Raji (cell line): ENCODE measurements at regions not wholly inside any gene's neighbourhood (a gene's known extent, or its start where the extent isn't known, plus 50 kb on each side); places are given as distances from the start of the nearest gene placed in this dataset.

Source experiments
- POLR2A ChIP-seq: IDR thresholded peaks from 2 replicates; pipeline ENCODE4 v1.6.1; 2011; ENCODE audit warnings: low read depth, low read length, control low read depth; ENCODE audit not compliant: insufficient read depth

DNA sequence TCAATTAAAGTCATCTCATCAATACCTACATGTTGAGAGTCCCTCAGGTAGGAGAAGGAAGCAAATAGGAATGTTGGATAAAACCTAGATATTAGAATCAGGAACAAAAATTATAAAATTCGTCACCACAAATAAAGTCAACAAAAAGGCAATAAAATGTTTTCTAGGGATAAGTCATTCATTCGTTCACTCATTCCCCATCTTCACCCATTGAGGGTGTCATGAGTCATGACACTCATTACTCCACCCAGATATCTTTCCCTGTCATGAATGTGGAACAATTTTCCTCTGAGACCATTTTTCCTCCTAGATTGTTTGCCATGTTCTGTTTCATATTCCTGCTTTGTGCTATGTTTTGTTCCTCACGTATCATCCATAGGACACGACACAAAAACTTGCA, 50.9 kb upstream of the OLIG3 start:
- no peak for TF ChIP-seq POLR2A

DNA sequence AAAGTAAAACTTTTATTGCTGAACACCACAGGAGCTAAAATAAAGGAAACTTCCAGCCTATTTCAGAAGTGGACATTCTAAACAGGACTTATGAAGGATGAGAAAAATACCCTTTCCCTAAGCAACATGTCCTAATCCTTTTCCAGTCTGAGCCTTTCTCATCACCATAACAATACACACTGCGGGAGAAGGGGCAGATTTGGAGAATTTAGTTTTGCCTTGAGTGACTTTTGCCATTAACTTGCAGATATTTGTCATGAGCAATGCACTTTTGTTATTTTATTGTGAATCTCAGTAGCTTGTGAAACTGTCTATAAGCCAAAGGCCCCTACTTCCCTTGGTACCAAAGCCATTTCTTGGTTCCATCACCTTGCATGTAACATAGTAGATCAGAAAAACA, 53.0 kb upstream of the OLIG3 start:
- TF ChIP-seq POLR2A = no peak

DNA sequence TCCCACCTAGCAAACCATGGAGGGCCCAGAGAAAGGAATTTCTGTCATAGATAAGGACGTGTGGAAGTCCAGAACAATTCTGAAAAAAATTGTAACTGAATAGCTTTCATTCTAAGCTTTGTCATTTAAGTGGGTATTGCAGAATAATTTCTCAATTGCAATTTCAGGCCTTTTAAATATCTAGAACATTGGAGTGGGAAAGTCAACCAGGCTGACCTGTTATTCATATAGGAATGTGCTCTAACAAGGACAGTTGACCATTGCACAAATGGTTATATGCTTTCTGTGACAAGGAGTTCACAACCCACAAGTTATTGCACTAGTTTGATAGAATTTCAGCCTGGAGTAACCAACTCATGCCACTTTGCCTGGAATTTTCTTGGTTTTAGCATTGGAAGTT, 53.4 kb upstream of the OLIG3 start:
- no peak for TF ChIP-seq POLR2A

DNA sequence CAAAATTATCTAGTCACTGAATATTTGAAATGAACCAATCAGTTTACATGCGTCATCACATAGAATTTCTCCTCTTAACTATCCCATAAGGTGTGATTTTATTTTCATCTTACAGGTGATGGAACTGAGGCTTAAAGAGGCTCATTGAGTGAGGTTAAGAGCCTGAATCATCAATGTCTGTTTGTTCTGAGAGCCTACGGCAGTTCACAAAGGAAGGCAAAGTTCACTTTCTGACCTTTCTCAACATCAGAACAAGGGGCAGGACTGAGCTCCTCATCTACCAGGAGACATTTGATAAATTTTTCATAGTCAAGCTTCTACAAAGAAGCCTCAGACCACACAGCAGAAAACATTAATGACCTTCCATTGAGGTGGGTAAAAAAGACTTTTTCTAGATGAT, 54.9 kb upstream of the OLIG3 start:
- TF ChIP-seq POLR2A = no peak

DNA sequence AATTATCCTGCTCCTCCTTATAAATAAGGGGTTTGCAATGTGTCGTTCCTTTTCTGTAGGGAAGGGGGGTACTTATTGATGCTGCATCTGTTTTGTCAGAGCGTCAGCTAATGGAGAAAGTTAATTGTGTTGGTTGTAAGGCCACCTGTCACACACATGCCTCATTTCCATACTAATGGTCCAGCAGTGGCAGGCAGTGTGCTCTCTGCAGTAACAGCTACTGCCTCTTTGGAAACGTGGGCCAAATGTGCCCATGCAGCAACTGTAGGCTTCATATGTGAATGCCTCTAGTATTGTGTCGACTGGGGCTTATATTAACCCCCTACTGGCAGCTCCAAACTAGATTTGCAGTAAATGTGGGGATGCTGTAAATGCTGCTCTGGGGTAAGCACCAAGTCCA, 56.3 kb upstream of the OLIG3 start:
- no peak for TF ChIP-seq POLR2A

DNA sequence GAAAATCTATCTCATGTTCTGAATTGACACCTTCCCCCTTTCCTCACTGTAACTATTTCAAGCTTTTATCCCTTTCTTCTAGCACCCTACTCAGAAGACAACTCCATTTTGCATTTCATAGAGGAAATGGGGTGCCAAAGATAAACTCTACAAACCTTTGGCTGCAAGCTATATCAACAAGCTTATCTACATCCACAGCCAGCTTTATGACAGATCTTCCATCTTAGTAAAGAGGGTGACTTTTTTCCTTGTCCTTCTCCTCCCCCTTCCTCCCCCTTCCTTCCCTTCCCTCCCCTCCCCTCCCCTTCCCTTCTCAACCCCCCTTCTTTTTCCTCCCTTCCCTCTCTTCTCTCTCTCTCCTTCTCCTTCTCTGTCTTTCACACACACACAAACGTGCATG, 58.0 kb upstream of the OLIG3 start:
- TF ChIP-seq POLR2A = no peak

DNA sequence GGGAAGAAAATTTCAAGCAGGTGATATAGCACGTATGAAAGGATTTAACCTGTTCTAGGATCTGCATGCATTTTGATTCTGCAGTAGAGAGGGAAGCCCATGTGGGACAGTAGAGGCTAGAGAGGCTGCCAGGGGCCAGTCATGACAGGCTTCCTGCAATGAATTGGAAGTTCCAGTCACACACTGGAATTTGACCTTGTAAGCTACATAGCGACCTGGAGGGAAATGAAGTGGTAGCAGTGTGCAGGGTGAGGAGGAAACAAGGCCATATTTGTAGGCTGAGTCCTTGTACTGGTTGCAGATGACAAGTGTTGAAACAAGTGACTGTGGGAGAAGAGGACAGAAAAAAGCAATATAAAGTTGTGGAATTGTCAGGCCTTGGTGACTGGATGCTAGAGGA, 58.6 kb upstream of the OLIG3 start:
- TF ChIP-seq POLR2A = no peak

DNA sequence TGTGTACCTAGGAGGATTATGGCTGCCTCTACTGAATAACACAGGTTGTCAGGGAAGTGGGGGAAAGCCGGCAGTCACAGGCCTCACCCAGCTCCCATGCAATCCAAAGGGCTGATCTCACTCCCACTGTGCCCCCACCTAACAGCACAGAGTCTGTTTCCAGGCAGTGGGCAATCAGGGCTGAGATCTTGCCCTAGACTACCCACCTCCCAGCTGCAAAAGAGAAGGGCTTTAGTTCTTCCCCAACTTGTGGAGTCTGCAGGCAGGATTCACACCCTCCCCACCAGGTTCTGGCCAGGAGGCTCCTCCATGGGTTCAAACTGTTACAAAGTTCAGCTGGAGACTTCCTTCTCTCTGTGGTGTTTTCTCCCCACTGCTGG, 66.0 kb upstream of the OLIG3 start:
- no peak for TF ChIP-seq POLR2A

DNA sequence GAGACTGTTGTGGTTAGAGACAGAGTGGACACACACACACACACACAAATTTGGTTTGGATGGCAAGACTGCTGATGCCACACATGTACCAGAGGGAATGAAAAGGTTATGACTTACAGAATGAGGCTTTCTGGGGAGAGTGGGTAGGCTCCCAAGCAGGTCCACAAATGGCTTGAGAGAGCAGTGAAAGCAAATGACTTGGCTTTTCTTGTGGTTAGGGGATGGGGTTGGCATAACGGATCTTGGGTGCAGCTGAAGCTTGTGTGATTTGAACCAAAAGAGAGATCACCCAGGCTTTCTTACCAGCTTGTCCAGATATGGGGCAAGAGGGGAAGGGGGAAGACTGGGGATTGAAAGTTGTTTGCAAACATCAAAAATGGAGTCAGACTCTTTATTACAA, 73.9 kb upstream of the OLIG3 start:
- no peak for TF ChIP-seq POLR2A

DNA sequence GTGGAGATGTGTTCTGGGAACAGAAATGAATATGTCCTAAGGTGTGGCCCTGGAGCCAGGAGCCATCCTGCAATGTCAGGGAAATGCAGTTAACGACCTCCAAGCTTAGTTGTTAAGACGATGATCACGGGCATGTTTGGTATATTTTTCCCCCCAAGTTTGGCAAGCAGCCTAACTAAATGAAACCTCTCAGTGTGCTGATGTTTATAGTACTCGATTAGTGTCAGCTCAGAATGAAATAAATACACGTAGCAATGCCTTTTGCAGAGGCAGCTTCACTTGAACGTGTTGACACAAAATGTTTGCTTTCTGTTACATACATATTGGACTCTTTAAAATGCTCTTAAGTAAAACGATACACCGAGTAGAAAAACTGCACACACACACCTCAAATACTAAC, 76.2 kb upstream of the OLIG3 start:
- TF ChIP-seq POLR2A = no peak

DNA sequence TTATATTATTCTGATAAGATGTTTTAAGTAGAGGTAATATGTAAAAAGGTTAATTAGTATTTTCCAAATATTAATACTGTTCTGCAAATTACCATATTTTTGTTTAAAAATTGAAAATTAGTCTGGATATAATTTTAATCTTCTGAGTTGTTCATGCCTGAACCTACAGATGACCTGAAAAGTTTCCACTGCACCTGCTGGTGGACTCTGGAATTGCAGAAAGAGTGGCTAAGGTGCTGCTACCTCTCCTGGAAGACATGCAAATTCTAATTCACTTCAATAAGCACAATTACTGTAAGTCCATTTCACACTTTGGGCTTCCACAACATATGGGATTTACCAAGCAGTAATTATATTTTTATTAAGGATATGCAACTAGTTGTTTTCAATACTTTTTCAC, 77.7 kb upstream of the OLIG3 start:
- no peak for TF ChIP-seq POLR2A

DNA sequence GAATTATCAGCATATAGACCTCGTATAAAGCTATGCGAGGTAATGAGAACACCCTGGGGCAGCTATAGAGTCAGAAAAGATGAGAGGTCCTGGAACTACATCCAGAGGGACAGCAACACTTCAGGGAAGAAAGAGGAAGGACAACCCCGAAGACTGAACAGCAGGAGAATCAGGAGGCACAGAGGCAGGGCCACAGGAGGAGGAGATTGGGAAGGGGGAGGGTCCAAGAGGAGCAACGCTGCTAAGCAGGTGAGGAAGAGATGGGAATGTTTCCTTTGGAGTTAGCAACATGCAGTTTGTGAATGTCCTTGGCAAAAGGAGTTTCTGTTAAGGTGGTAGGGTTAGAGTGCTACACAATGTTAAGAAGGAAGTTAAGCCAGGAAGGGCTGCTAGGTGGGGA, 79.5 kb upstream of the OLIG3 start:
- TF ChIP-seq POLR2A = no peak

DNA sequence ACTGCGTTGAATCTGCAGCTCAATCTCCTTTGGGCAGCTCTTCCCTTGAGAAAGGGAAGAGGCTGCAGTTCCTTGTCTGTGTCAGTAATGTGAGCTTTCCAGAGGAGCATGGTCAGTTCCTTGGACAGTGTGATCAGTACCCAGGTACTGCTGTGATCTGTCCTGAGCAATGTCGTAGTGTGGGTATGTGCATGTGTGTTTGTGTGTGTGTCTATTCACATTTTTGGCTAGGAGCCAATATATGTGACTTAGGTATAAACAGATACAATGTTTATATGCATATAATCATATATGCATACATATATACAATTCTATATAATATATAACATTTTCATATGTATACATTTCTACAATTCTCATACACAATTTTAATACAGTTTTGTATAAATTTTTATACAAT, 85.4 kb upstream of the OLIG3 start:
- TF ChIP-seq POLR2A = no peak

DNA sequence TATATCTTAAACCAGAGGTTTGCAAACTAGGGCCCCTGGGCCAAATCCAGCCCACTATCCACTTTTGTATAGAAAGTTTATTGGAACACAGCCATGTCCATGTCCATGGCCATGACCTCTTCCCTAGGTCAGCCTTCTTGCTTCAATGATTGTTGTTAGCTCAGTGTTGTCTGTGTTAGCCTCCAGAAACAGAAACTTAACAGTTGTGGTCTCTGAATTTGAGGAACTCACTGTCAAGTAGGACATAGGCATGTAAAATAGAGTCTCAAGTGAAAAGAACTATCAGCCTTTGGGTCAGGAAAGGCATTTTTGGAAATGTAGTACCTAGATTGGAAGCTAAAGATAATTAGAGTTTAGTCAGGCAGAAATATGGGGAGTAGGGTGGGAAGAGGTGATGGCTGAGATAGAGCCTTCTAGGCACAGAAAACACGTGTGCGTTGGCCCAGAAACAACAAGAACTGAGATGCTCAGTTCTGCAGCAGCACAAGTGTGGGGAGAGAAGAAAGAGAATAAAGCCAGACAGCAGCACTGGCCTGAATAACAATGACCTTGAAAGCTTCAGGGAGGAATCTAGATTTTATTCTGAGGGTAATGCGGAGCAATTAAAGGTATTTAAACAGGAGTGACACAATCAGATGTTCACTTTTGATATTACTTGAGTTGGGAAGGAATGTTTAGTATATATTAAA, 87.0 kb upstream of the OLIG3 start:
- no peak for TF ChIP-seq POLR2A

DNA sequence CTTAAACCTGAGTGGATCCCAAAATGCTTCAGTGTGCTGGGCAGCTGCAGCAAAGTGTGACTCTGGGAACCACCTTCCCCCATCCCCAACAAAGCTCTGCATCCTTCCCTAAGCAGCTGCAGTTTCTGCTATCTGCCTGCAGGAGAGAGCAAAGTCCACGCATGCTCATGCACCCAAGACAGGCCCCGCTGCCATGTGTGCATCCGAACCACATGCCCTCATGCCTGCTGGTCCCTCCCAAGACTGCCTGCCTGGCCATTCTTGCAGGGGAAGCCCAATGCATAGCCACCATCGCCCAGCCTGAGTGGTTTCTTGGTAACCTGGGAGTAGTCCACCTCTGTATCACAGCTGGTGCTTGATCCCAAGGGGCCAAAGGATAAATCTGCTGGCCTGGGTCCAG, 94.3 kb upstream of the OLIG3 start:
- no peak for TF ChIP-seq POLR2A

DNA sequence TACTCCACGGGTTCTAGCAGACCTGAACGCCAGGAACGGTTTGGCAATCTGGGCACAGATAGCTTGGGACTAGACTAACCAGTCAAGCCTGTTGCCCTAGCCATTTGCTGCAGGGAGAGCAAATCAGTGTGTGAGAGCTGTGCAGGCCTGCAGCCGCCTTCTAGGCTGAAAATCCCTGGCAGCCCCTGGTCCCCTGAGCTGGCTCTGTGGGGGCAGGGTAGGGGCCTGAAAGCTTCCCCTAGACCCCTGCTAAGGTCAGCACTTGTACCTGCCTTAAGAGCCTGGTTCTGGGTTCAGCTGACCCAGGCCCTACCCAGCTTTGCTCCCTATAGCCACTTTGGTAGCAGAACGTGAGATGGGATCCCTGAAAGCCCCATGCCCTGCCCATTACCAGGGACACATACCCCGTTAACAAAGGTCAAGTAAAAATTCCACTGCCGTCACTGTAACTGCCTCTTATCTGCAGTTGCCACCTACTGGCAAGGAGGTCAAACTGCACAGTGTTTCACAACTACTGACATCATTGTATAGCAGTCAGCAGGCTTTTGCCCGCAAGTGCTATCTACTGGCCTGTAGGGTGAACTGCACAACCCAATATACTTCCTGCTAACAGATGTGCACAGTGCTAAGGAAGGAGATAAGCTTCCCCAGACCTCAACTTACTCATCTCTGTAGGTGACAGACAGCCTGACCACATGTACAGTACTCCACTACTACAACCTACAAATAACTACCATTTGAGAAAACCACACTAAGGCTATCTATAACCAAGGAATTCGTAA, 95.1 kb upstream of the OLIG3 start:
- TF ChIP-seq POLR2A = no peak

DNA sequence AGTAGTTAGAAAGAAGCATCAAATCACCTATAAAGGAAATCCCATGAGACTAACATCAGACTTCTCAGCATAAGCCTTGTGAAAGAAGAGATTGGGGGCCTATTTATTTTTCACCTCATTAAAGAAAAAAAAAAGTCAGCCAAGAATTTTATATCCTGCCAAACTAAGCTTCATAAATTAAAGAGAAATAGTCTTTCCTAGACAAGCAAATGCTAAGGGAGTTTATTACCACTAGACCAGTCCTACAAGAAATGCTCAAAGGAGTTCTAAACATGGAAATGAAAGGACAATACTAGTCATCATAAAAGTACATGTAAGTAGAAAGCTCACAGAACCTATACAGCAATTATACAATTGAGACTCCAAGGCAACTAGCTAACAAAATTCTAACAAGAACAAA, 96.5 kb upstream of the OLIG3 start:
- TF ChIP-seq POLR2A = no peak
